GM19395 (cell line): ENCODE measurements at regions not wholly inside any gene's neighbourhood (a gene's known extent, or its start where the extent isn't known, plus 50 kb on each side); places are given as distances from the start of the nearest gene placed in this dataset.
"Not testable (repeated sequence)": the region's sequence is repeated elsewhere in the genome, so short reads cannot be mapped to it uniquely, and the experiment has no call there.

Experiments
- ATAC-seq: cut with Tn5 transposase; IDR thresholded peaks from one replicate; pipeline ENCODE4 v1.9.1; 2021; ENCODE audit warnings: mild to moderate bottlenecking, moderate library complexity; ENCODE audit not compliant: unreplicated experiment

- no peak for ATAC-seq
Observed at GRCh38 chr20:16863303-16863702, 115.1 kb downstream of the OTOR start.

GRCh38 chr20:16864069-16864468 lies 115.9 kb downstream of the OTOR start:
- ATAC-seq: no peak

- ATAC-seq: no peak
Observed at GRCh38 chr20:16864963-16865362, 116.8 kb downstream of the OTOR start.

- no peak for ATAC-seq
Observed at GRCh38 chr20:16865406-16865805, 117.2 kb downstream of the OTOR start.

GRCh38 chr20:16873124-16873523 lies 125.0 kb downstream of the OTOR start:
- not testable (repeated sequence) for ATAC-seq

GRCh38 chr20:16877053-16877554 lies 128.9 kb downstream of the OTOR start:
- no peak for ATAC-seq

- no peak for ATAC-seq
Observed at GRCh38 chr20:16885746-16886145, 137.6 kb downstream of the OTOR start.

- ATAC-seq: no peak
Observed at GRCh38 chr20:16898433-16898832, 150.3 kb downstream of the OTOR start.

GRCh38 chr20:16902662-16903061 lies 154.5 kb downstream of the OTOR start:
- ATAC-seq: no peak

GRCh38 chr20:16904751-16905150 lies 156.6 kb downstream of the OTOR start:
- ATAC-seq: no peak

- ATAC-seq: no peak
Observed at GRCh38 chr20:16914277-16914676, 166.1 kb downstream of the OTOR start.

- no peak for ATAC-seq
Observed at GRCh38 chr20:16916165-16916564, 168.0 kb downstream of the OTOR start.

GRCh38 chr20:16917636-16918035 lies 169.5 kb downstream of the OTOR start:
- no peak for ATAC-seq

GRCh38 chr20:16918366-16918765 lies 170.2 kb downstream of the OTOR start:
- ATAC-seq: no peak

GRCh38 chr20:16919841-16920240 lies 171.7 kb downstream of the OTOR start:
- ATAC-seq: no peak

- no peak for ATAC-seq
Observed at GRCh38 chr20:16922834-16923233, 174.7 kb downstream of the OTOR start.

- ATAC-seq: no peak
Observed at GRCh38 chr20:16926626-16927430, 178.7 kb downstream of the OTOR start.

- ATAC-seq: no peak
Observed at GRCh38 chr20:16929756-16930155, 181.6 kb downstream of the OTOR start.

GRCh38 chr20:16930656-16931055 lies 182.5 kb downstream of the OTOR start:
- ATAC-seq: no peak

- ATAC-seq: no peak
Observed at GRCh38 chr20:16939051-16939450, 190.9 kb downstream of the OTOR start.

GRCh38 chr20:16940701-16941100 lies 192.5 kb downstream of the OTOR start:
- ATAC-seq: no peak

- ATAC-seq: no peak
Observed at GRCh38 chr20:16942051-16942450, 193.9 kb downstream of the OTOR start.

- no peak for ATAC-seq
Observed at GRCh38 chr20:16942756-16943155, 194.6 kb downstream of the OTOR start.
